H1 (cell line): ENCODE measurements at regions not wholly inside any gene's neighbourhood (a gene's known extent, or its start where the extent isn't known, plus 50 kb on each side); places are given as distances from the start of the nearest gene placed in this dataset.

Experiments used
- BCL11A ChIP-seq, 2 experiments: IDR thresholded peaks; one replicate each; pipeline ENCODE4 v1.6.1; 2011; ENCODE audit warnings: low read depth in 2 of 2, low read length in 2 of 2, mild to moderate bottlenecking in 2 of 2
- CTBP2 ChIP-seq: IDR thresholded peaks from 2 replicates; pipeline ENCODE4 v1.7.0; 2011; ENCODE audit warnings: borderline replicate concordance, mild to moderate bottlenecking, moderate library complexity, mixed read lengths, low read length; ENCODE audit not compliant: insufficient read depth, insufficient read length
- CTCF ChIP-seq, 3 experiments: IDR thresholded peaks; 1 replicate in 2 of 3; 2 replicates in 1 of 3; pipeline versions ENCODE4 v1.5.1 to v1.6.1; 2011; ENCODE audit warnings: low read length in 3 of 3, mild to moderate bottlenecking in 3 of 3, inconsistent platforms in 2 of 3, low read depth in 1 of 3, moderate library complexity in 1 of 3; ENCODE audit not compliant: insufficient read depth in 1 of 3; ENCODE audit errors: control extremely low read depth in 1 of 3
- POU5F1 ChIP-seq: IDR thresholded peaks from 2 replicates; pipeline ENCODE4 v1.6.1; 2011; ENCODE audit warnings: low read depth, mild to moderate bottlenecking, low read length, moderate library complexity
- RNF2 ChIP-seq: fragments of 200-900, 300-1000 bp; sonication (generic); IDR thresholded peaks from 2 replicates; pipeline ENCODE4 v1.7.1; 2016; ENCODE audit warnings: borderline replicate concordance, low read depth, mild to moderate bottlenecking, antibody characterized with exemption, low read length; ENCODE audit not compliant: poor library complexity, severe bottlenecking; ENCODE audit errors: missing control alignments
- SAP30 ChIP-seq: fragments of 300-600 bp; sonication (generic); IDR thresholded peaks from 2 replicates; pipeline ENCODE4 v1.7.1; 2012; ENCODE audit warnings: low read length, moderate library complexity, mild to moderate bottlenecking, inconsistent platforms; ENCODE audit not compliant: insufficient read depth, insufficient replicate concordance
- SIN3A ChIP-seq, 2 experiments: IDR thresholded peaks in 1 of 2; conservative IDR thresholded peaks in 1 of 2; 2 replicates each; pipeline ENCODE4 v1.6.1; 2011 to 2012; ENCODE audit warnings: low read length in 2 of 2, improper control_type of control experiment in 1 of 2, low read depth in 1 of 2, mild to moderate bottlenecking in 1 of 2
- SIRT6 ChIP-seq: IDR thresholded peaks from one replicate; pipeline ENCODE4 v1.7.1; 2012; ENCODE audit warnings: low read length, inconsistent platforms

GRCh38 chr4:96205143-96205936, 365.4 kb downstream of the PDHA2 start (continued):
- TF ChIP-seq CTCF (IDR thresholded peaks at IDR 0.05; ENCODE audit: control extremely low read depth in 1 of 3, insufficient read depth in 1 of 3, low read depth in 1 of 3, low read length in 3 of 3): no peak
- TF ChIP-seq POU5F1: no peak
- no peak for TF ChIP-seq BCL11A (IDR thresholded peaks at IDR 0.05; ENCODE audit: low read depth in 2 of 2, low read length in 2 of 2)
- no peak for TF ChIP-seq CTBP2
- no peak for TF ChIP-seq SIN3A (conservative IDR thresholded peaks at IDR 0.05 in 1 of 2, IDR thresholded peaks at IDR 0.05 in 1 of 2; ENCODE audit: low read depth in 1 of 2, low read length in 2 of 2)
- no peak for TF ChIP-seq RNF2
- no peak for TF ChIP-seq SAP30
- TF ChIP-seq SIRT6: no peak
